Peyer's patch (tissue), 4 donors: ENCODE measurements at regions not wholly inside any gene's neighbourhood (a gene's known extent, or its start where the extent isn't known, plus 50 kb on each side); places are given as distances from the start of the nearest gene placed in this dataset.

Experiments used
- DNase-seq, 3 donors: peaks; one replicate each; pipeline ENCODE4 v3.0.0-alpha.2; 2017 to 2019
- H3K27ac ChIP-seq, 4 donors: fragments of 200-600 bp; sonication (generic); one replicate each; pipeline ENCODE4 v1.5.1; 2016 to 2019
- H3K27me3 ChIP-seq, 2 donors: fragments of 200-600 bp; sonication (generic); one replicate each; pipeline ENCODE4 v1.5.1; 2019
- H3K36me3 ChIP-seq, 3 donors: fragments of 200-600 bp; sonication (generic); one replicate each; pipeline ENCODE4 v1.5.1; 2016 to 2019
- H3K4me1 ChIP-seq, 4 donors: fragments of 200-600 bp; sonication (generic); one replicate each; pipeline ENCODE4 v1.5.1; 2016 to 2019
- H3K4me3 ChIP-seq, 4 donors: fragments of 200-600 bp; sonication (generic); 1 replicate in 3 of 4; 2 replicates in 1 of 4; pipeline ENCODE4 v1.5.1; 2016 to 2019; ENCODE audit warnings: mild to moderate bottlenecking in 1 of 4
- H3K9me3 ChIP-seq, 4 donors: fragments of 200-600 bp; sonication (generic); one replicate each; pipeline ENCODE4 v1.5.1; 2016 to 2019; ENCODE audit warnings: mild to moderate bottlenecking in 1 of 4
- POLR2A ChIP-seq, 2 donors: fragments of 450-650 bp; IDR thresholded peaks; one replicate each; pipeline ENCODE4 v1.5.1; 2017; ENCODE audit warnings: antibody characterized with exemption in 2 of 2, mild to moderate bottlenecking in 2 of 2, moderate library complexity in 2 of 2
- TF ChIP-seq, protein P1 (sequence below), 6 experiments: fragments of 450-650 bp in 4 of 6; fragments of 200-600 bp in 2 of 6; sonication (generic) in 1 of 6; IDR thresholded peaks; one replicate each; pipeline ENCODE4 v1.5.1; 2017 to 2019; ENCODE audit warnings: antibody characterized with exemption in 6 of 6, mild to moderate bottlenecking in 3 of 6, moderate library complexity in 1 of 6

DNA sequence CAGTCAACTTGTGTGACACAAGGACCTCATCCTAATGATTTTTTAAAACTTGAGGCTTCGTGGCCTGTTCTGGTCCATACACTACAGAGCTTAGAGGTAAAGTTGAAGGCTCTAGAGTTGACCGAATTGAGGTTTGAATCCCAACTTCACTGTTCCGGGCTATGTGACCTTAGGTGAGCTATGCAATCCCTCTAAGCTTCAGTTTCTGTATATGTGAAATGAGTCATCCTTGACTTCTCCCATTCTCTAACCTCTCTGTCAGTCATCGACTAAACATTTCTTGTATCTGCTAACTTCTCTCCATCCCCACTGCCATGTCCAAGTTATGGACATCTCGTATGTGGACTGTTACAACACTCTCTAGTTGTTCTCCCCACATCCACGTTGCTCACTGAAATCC lies 178.2 kb upstream of the TMEM45B start:
- Histone ChIP-seq H3K27ac (no peak overlapping the region), H3K27me3 (no peaks in the 10 kb centered on the region), H3K36me3 (no peaks in the 10 kb centered on the region), H3K4me1 (no peaks in the 10 kb centered on the region), H3K4me3 (no peak overlapping the region), H3K9me3 (no peaks in the 10 kb centered on the region)
- TF ChIP-seq POLR2A (IDR thresholded peaks at IDR 0.05), result no peak
- TF ChIP-seq, protein P1, sequence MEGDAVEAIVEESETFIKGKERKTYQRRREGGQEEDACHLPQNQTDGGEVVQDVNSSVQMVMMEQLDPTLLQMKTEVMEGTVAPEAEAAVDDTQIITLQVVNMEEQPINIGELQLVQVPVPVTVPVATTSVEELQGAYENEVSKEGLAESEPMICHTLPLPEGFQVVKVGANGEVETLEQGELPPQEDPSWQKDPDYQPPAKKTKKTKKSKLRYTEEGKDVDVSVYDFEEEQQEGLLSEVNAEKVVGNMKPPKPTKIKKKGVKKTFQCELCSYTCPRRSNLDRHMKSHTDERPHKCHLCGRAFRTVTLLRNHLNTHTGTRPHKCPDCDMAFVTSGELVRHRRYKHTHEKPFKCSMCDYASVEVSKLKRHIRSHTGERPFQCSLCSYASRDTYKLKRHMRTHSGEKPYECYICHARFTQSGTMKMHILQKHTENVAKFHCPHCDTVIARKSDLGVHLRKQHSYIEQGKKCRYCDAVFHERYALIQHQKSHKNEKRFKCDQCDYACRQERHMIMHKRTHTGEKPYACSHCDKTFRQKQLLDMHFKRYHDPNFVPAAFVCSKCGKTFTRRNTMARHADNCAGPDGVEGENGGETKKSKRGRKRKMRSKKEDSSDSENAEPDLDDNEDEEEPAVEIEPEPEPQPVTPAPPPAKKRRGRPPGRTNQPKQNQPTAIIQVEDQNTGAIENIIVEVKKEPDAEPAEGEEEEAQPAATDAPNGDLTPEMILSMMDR (IDR thresholded peaks at IDR 0.05), result no peak
- no peak for DNase-seq

DNA sequence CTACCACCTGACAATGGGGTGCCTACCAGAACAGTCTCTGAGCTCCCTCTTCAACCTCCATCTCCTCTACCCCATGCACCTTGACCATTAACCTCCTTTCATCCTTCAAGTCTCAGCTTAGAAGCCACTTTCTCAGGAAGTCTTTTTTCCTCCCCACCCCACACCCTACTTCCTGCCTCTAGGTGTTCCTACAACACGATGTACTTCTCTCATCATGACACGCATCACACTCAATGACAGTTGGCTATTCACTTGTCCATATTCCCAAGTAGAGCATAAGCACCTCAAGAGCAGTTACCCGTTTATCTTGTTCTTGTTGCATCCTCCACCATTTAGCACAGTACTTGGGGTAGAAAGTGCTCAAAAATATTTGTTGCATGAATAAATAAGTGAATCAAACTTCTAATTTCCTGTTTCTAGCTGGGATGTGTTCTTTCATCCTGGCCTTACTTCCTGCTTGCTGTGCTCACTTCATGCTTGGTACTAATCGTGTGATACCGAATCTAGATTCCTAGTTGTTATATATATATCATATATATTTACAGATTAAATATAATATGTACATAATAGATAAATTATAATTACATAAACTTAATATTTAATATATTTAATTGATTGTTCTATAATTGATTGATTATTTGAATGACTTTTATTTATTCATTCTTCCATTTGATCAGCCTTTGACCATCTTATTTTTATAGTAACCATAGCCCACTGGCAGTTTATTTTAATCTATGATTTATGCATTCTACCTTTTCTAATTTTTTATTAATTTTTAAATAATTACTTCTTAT lies 177.5 kb upstream of the TMEM45B start:
- H3K9me3 ChIP-seq, result no peaks in the 10 kb centered on the region
- H3K27ac ChIP-seq, result no peak overlapping the region
- H3K27me3 ChIP-seq, result no peaks in the 10 kb centered on the region
- TF ChIP-seq, protein P1 (IDR thresholded peaks at IDR 0.05), result no peak
- TF ChIP-seq POLR2A (IDR thresholded peaks at IDR 0.05), result no peak
- DNase-seq, result no peak
- no peak overlapping the region for H3K4me3 ChIP-seq
- H3K4me1 ChIP-seq, result no peaks in the 10 kb centered on the region
- H3K36me3 ChIP-seq, result no peaks in the 10 kb centered on the region

DNA sequence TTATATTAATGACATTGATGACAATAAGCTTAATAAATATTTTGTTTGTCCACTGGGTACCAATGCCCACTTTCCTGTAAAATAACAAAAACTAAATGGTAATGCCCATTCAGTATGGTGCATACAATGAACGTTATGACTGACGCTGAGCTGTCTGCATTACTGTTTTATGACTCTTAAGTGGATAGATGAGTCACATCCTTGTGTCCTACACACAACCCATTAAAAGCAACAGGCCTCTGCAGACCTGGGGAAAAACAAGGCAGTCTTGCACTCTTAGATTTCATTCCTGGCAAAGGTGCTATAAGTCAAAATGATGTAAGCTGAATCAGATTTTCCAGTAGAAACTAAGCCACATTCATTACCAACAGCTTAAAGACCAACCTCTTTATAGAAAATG lies 176.3 kb upstream of the TMEM45B start:
- TF ChIP-seq, protein P1 (IDR thresholded peaks at IDR 0.05), result no peak
- no peak for TF ChIP-seq POLR2A (IDR thresholded peaks at IDR 0.05)
- no peak overlapping the region for H3K27ac ChIP-seq
- DNase-seq, result no peak

DNA sequence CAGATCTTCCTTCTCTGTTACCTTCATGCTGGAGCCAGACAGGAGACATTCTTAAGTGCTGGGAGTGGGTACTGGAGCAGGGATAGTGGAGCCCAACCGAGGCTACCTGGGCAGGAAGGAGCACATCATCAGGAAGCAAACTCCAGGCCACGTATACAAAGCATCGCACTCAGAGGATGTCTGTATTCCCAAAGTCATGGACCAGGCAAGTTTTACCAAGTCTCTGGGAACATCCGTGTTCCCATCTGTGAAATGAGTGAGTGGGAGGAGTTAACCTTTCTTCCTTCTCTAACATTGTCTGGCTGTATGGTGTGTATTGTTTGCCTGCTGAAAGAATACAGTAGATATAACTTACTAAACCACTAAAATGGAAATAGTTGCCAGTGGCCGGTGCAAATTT lies 175.0 kb upstream of the TMEM45B start:
- no peak for DNase-seq
- no peaks in the 10 kb centered on the region for H3K9me3 ChIP-seq
- no peak overlapping the region for H3K4me3 ChIP-seq
- TF ChIP-seq POLR2A (IDR thresholded peaks at IDR 0.05), result no peak
- TF ChIP-seq, protein P1 (IDR thresholded peaks at IDR 0.05), result no peak
- H3K27me3 ChIP-seq, result no peaks in the 10 kb centered on the region
- no peak overlapping the region for H3K27ac ChIP-seq
- H3K36me3 ChIP-seq, result no peaks in the 10 kb centered on the region
- H3K4me1 ChIP-seq, result no peaks in the 10 kb centered on the region

More for the DNA sequence above, 176.3 kb upstream of the TMEM45B start:
- Histone ChIP-seq H3K36me3 (no peaks in the 10 kb centered on the region), H3K4me3 (no peak overlapping the region), H3K9me3 (no peaks in the 10 kb centered on the region), H3K4me1 (no peaks in the 10 kb centered on the region), H3K27me3 (no peaks in the 10 kb centered on the region)

DNA sequence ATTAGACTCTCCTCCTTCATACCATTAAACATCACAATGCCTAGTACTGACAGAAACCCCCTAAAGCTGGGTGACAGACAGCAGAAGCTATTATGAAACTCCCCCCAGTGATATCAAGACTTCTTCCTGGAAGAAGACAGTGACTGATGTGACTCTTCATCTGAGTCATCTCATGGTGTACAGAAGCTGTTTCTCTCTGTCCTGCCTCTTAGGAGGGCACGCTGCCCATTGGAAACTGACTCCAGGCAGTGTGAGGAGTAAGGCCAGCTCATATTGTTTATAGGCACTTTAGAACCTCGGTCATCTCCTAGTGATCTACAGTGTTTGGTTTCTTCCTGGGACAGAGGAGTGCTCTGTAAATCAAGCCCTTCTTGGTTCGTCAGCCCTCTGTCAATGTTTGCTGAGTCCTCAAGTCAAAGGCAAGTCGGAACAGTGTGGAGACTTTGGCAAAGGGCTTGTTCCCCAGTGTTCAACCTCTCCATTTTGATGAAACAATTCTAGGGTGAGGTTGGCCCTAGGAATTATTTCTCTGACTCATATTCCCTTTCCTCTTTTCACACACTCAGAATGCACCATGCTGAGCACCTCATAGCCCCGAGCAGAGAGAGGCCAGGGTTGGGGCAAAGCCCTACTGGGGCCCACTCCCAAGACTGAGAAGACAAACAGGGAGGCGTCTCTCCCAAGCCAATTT lies 172.5 kb upstream of the TMEM45B start:
- Histone ChIP-seq H3K27me3 (no peaks in the 10 kb centered on the region), H3K27ac (no peak overlapping the region), H3K9me3 (no peaks in the 10 kb centered on the region), H3K4me1 (no peaks in the 10 kb centered on the region), H3K4me3 (no peak overlapping the region), H3K36me3 (no peaks in the 10 kb centered on the region)
- DNase-seq, result no peak
- TF ChIP-seq, protein P1 (IDR thresholded peaks at IDR 0.05), result no peak
- TF ChIP-seq POLR2A (IDR thresholded peaks at IDR 0.05), result no peak
